Fibroblast of lung (primary cell): ENCODE measurements at regions not wholly inside any gene's neighbourhood (a gene's known extent, or its start where the extent isn't known, plus 50 kb on each side); places are given as distances from the start of the nearest gene placed in this dataset.

ENCODE experiments used
- DNase-seq, 2 donors: peaks; one replicate each; pipeline versions ENCODE4 v3.0.0 to v3.0.0-alpha.2; 2010; ENCODE audit warnings: low read depth in 2 of 2
- H2AFZ ChIP-seq: 2 replicates; pipeline ENCODE4 v1.5.1; 2012; ENCODE audit warnings: low read length, control low read depth, inconsistent platforms
- H3K27ac ChIP-seq: 2 replicates; pipeline ENCODE4 v1.5.1; 2011; ENCODE audit warnings: low read length, control low read depth; ENCODE audit not compliant: insufficient read depth
- H3K27me3 ChIP-seq: 2 replicates; pipeline ENCODE4 v1.5.1; 2011; ENCODE audit warnings: mild to moderate bottlenecking, low read length; ENCODE audit not compliant: control insufficient read depth, insufficient read depth
- H3K36me3 ChIP-seq: 2 replicates; pipeline ENCODE4 v1.5.1; 2011; ENCODE audit warnings: low read length; ENCODE audit not compliant: control insufficient read depth, insufficient read depth
- H3K4me1 ChIP-seq: 2 replicates; pipeline ENCODE4 v1.5.1; 2011; ENCODE audit warnings: low read length; ENCODE audit not compliant: control insufficient read depth, insufficient read depth; ENCODE audit errors: extremely low read depth
- H3K4me2 ChIP-seq: 2 replicates; pipeline ENCODE4 v1.5.1; 2011; ENCODE audit warnings: low read length, control low read depth; ENCODE audit not compliant: insufficient read depth; ENCODE audit errors: extremely low read depth
- H3K4me3 ChIP-seq, 4 experiments: fragments of 200-600 bp in 1 of 4; sonication (generic) in 1 of 4; replicated peaks in 1 of 4; 2 replicates each; pipeline ENCODE4 v1.5.1; 2011 to 2016; ENCODE audit warnings: low read length in 4 of 4, low read depth in 3 of 4, mild to moderate bottlenecking in 3 of 4, control low read depth in 2 of 4, inconsistent platforms in 1 of 4, mixed read lengths in 1 of 4; ENCODE audit not compliant: insufficient read depth in 1 of 4; ENCODE audit errors: control extremely low read depth in 1 of 4
- H3K79me2 ChIP-seq: 2 replicates; pipeline ENCODE4 v1.5.1; 2012; ENCODE audit warnings: mild to moderate bottlenecking, low read length, inconsistent platforms; ENCODE audit not compliant: control insufficient read depth, insufficient read depth
- H3K9ac ChIP-seq: 2 replicates; pipeline ENCODE4 v1.5.1; 2011; ENCODE audit warnings: mild to moderate bottlenecking, low read length, control low read depth; ENCODE audit not compliant: insufficient read depth
- H3K9me3 ChIP-seq: 2 replicates; pipeline ENCODE4 v1.5.1; 2012; ENCODE audit warnings: low read depth, low read length; ENCODE audit not compliant: control insufficient read depth, insufficient read depth
- H4K20me1 ChIP-seq: 2 replicates; pipeline ENCODE4 v1.5.1; 2011; ENCODE audit warnings: low read length; ENCODE audit not compliant: control insufficient read depth, insufficient read depth; ENCODE audit errors: extremely low read depth
- EZH2 ChIP-seq: IDR thresholded peaks from 2 replicates; pipeline ENCODE4 v1.5.1; 2012; ENCODE audit warnings: low read length, control low read depth, mild to moderate bottlenecking; ENCODE audit errors: missing control alignments
- TF ChIP-seq, protein P1 (sequence below), 2 donors: IDR thresholded peaks in 1 of 2; conservative IDR thresholded peaks in 1 of 2; 1 replicate in 1 of 2; 2 replicates in 1 of 2; pipeline ENCODE4 v1.5.1; 2011 to 2012; ENCODE audit warnings: low read length in 2 of 2, control low read depth in 1 of 2, inconsistent platforms in 1 of 2, low read depth in 1 of 2, mild to moderate bottlenecking in 1 of 2

DNA sequence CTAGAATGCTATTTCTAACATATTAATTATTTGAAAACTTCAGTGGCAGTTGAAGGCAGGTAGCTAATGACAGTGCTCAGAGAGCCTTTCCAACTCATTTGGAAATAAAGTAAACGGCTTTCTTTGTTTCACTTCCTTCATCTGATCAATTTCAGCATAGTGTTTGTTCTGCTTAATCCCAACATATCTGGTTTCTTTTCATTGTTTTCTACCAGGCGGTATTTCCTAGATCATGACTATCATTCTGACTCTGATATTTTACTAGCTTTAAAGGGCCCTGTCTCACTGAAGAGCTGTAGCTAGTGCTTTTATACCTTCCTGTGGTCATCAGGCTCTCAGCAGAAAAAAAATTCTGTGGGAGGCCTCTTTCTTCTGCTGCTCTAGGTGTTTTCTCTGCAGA is 178.6 kb downstream of the RBM26 start:
- Histone ChIP-seq H3K27ac (no peak overlapping the region), H3K4me1 (no peaks in the 10 kb centered on the region), H2AFZ (no peak overlapping the region), H3K27me3 (no peaks in the 10 kb centered on the region), H3K9me3 (no peaks in the 10 kb centered on the region), H3K79me2 (no peaks in the 10 kb centered on the region), H4K20me1 (no peaks in the 10 kb centered on the region), H3K9ac (no peak overlapping the region), H3K4me2 (no peak overlapping the region), H3K4me3 (no peak overlapping the region), H3K36me3 (no peaks in the 10 kb centered on the region)
- no peak for TF ChIP-seq EZH2
- TF ChIP-seq, protein P1, sequence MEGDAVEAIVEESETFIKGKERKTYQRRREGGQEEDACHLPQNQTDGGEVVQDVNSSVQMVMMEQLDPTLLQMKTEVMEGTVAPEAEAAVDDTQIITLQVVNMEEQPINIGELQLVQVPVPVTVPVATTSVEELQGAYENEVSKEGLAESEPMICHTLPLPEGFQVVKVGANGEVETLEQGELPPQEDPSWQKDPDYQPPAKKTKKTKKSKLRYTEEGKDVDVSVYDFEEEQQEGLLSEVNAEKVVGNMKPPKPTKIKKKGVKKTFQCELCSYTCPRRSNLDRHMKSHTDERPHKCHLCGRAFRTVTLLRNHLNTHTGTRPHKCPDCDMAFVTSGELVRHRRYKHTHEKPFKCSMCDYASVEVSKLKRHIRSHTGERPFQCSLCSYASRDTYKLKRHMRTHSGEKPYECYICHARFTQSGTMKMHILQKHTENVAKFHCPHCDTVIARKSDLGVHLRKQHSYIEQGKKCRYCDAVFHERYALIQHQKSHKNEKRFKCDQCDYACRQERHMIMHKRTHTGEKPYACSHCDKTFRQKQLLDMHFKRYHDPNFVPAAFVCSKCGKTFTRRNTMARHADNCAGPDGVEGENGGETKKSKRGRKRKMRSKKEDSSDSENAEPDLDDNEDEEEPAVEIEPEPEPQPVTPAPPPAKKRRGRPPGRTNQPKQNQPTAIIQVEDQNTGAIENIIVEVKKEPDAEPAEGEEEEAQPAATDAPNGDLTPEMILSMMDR (conservative IDR thresholded peaks at IDR 0.05 in 1 of 2, IDR thresholded peaks at IDR 0.05 in 1 of 2; ENCODE audit: low read depth in 1 of 2, low read length in 2 of 2), result no peak
- no peak for DNase-seq

DNA sequence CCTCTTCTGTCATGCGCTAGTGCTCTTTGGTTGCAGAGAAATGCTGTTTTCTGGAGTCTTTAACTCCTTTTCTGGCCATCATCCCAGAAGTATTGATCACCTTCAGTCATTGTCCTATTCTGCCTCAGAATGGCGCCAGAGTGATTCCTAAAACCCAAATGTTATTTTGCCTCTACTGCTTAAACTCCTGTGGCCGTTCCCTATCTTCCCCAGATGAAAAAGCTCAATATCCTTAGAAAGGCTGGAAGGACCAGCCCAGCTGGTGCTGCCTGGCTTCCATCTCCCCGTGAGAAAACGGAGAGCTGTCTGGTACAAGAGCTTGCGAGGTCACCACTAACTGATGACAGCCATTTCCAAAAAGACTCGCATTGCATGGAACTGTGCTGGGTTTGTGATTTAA is 179.1 kb downstream of the RBM26 start:
- no peak overlapping the region for H2AFZ ChIP-seq
- no peaks in the 10 kb centered on the region for H3K27me3 ChIP-seq
- no peak overlapping the region for H3K4me3 ChIP-seq
- no peak overlapping the region for H3K9ac ChIP-seq
- no peak for DNase-seq
- TF ChIP-seq, protein P1 (conservative IDR thresholded peaks at IDR 0.05 in 1 of 2, IDR thresholded peaks at IDR 0.05 in 1 of 2; ENCODE audit: low read depth in 1 of 2, low read length in 2 of 2), result no peak
- no peak for TF ChIP-seq EZH2
- no peaks in the 10 kb centered on the region for H3K79me2 ChIP-seq
- H3K4me2 ChIP-seq, result no peak overlapping the region
- no peaks in the 10 kb centered on the region for H3K4me1 ChIP-seq
- no peaks in the 10 kb centered on the region for H4K20me1 ChIP-seq
- no peak overlapping the region for H3K27ac ChIP-seq
- H3K9me3 ChIP-seq, result no peaks in the 10 kb centered on the region
- no peaks in the 10 kb centered on the region for H3K36me3 ChIP-seq

DNA sequence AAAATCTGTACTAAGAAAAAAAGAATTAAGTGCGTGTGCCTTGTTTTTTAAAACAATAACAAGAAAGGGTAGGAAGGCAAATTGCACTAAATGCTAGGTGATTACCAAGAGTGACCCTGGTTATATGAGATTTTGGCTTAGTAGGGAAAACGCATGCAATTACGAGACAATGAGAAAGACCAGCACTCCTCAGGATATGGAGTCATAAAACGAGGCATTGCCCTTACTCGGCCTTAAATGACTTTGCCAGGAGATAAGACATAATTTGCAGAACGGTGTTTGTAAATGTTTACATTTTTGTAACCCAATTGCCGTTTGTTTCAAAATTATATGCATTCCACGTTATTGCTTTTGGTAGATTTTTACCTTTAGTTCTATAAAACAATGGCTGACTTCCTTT is 179.8 kb downstream of the RBM26 start:
- no peak overlapping the region for H3K4me3 ChIP-seq
- no peaks in the 10 kb centered on the region for H3K79me2 ChIP-seq
- TF ChIP-seq EZH2, result no peak
- TF ChIP-seq, protein P1 (conservative IDR thresholded peaks at IDR 0.05 in 1 of 2, IDR thresholded peaks at IDR 0.05 in 1 of 2; ENCODE audit: low read depth in 1 of 2, low read length in 2 of 2), result no peak
- no peak overlapping the region for H3K4me2 ChIP-seq
- H4K20me1 ChIP-seq, result no peaks in the 10 kb centered on the region
- no peak for DNase-seq
- H3K9me3 ChIP-seq, result no peaks in the 10 kb centered on the region
- H3K27me3 ChIP-seq, result no peaks in the 10 kb centered on the region
- H3K27ac ChIP-seq, result no peak overlapping the region
- no peaks in the 10 kb centered on the region for H3K4me1 ChIP-seq
- no peaks in the 10 kb centered on the region for H3K36me3 ChIP-seq
- no peak overlapping the region for H3K9ac ChIP-seq
- no peak overlapping the region for H2AFZ ChIP-seq
